NK-92 (cell line): ENCODE measurements at regions not wholly inside any gene's neighbourhood (a gene's known extent, or its start where the extent isn't known, plus 50 kb on each side); places are given as distances from the start of the nearest gene placed in this dataset.

Experiments used
- DNase-seq: peaks from one replicate; lab custom pipeline; 2025; ENCODE audit not compliant: unreplicated experiment; lab: John Stamatoyannopoulos, UW

DNA sequence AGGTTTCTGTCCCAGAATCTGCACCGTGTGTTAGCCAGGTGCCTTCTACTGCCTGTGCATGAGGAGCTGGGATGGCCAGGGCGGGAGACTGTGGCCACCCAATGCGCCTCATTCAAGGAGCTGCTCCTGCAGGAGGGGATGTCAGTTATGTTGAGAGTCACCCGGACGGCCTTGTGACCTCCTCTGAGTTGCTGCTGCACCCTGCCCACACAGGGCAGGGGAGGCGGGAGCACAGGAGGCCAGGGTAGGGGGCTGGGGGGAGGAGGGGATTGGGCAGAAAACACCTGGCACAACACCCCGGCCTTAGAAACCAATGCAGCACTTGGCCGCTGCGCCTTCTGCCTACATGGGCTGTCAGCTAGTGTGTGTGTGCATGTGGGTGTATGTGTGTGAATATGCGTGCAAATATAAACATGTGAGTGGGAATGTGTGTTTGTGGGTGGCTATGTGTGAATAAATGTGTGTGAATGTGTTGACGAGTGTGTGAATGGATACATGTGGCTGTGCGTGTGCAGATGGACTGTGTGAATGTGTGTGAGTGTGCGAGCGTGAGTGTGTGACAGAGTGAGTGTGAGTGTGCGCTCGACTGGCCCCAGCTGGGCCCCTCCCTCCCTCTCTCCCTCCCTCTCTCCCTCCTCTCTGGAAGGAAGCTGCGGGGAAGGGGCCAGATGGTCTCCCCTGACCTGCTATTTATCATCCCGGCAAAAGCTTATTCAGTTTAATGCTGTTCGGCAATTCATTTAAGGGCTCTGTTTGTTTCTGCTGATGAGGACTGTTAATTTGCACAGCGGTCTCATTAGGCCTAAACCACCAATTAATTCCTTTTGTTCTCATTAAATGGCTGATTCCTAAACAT, 106.9 kb downstream of the TLE3 start:
- no peak for DNase-seq

DNA sequence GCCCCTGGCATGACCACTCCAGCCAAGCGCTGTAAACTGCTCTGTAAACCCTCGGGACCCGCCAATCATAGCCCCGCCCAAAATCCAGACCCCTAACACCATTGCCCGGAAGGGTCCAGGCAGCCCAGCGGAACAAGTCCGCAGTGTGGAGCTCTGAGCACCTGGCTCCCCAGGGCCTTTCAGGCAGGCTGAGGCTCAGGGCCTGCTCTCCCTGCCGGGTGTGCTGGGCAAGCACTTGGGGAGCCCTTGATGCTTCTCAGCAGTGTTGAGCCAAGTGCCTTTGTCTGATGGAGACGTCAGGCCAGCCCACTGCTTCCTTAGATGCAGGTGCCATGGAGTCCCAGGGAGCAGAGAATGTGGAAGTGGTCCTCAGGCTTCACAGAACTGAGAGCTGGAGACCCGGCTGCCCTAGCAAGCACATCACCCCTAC, 106.2 kb downstream of the TLE3 start:
- no peak for DNase-seq

DNA sequence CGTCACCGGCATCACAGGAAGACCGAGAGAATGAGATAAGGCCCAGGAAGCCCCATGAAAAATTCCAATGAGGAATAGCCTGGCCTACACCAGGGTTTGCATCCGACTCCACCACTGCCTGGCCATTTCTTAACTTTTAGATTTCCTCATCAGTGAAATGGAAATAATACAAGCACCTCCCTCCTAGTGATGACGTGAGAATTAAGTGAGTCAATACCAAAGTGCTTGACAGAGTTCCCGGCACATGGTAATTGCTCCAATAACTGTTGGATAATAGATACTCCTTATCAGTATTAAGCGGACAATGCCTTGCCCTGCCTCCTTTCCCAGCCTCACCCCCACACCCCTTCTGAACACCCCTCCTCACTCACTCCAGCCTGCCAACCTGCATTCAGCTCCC, 105.4 kb downstream of the TLE3 start:
- DNase-seq = no peak

DNA sequence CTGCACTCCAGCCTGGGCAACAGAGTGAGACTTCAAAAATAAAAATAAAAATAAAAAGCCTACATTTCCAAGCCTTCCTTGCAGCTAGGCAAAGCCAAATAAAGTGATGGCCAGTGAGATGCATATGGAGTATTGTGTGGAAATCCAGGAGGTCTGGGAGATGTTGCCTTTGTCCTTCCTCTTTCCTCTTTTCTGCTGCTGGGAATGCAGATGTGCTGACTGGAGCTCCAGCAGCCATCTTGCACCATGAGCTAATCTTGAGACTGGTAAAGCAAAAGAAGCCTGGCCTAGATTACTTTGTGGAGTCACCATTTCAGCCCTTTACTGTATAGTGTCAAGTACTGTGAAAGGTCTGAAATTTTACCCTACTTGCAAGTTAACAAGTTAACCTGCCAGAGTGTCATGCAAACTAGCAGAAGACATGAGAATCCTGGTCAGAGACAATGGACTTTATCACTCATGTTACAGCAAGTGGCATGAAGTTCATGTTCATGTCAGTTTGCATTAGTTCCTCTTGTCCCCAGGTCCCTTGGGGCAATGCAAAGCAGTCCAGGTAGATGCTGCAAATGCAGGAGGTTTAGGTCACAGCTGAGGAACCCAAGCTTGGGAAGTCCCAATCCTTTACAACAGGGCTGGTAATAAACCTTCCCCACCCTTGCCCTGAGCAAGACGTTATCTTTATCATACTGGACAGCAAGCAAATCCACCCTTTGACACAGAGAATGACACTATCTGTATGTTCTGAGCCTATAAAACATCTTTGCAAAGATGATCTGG, 103.1 kb downstream of the TLE3 start:
- no peak for DNase-seq

DNA sequence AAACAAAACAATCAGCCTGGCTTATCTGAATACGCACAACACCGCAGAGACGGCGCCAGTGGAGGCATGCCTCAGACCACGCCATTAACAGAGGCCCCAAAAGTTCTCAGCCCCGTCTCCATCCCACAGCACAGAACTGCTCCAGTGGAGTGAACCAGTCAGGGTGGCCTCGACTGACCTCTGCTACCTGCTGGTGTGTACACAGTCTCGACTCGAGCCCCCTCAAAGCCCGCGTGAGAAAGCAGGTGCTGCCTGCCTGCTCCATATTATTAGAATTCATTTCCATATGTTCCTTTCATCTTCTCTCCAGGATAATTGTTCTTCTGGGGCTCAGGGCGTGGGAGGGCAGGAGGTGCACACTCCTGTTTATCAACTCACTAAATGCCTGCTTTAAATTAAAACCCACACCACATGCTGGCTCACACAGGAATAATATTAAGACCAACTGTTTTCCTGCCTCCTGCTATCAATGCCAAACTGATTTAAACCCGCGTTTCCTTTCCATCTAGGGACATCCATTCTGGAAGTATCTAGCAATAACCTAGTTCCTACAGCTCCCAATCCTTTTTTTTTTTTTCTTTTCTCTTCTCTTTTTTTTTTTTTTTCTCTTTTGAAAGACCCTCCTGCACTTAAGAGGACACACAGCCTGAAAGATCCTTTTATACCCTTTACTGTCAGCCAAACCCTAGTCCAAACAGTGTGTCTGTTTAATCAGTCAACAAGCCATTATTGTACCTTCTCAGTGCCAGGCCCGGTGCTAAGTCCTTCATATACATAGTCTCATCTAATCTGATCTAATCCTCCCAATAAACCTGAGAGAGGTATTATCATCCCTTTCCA, 101.2 kb downstream of the TLE3 start:
- DNase-seq = no peak

DNA sequence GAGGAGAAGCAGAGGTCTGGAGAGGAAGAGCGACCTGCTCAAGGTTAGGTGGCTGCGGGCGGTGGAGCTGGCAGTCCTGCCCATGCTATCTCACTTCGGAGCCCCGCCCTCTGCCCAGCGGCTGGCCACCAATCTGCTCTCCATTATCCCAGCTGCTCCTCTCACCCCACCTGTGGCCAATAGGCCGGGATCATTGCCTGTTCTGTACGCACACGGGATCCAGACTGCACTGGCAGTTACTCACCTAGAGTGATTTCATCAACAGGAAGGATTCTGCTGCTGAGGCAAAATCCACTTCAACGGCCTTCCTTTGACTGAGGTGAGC, 100.6 kb downstream of the TLE3 start:
- no peak for DNase-seq
